WTC11 (cell line): ENCODE measurements at regions not wholly inside any gene's neighbourhood (a gene's known extent, or its start where the extent isn't known, plus 50 kb on each side); places are given as distances from the start of the nearest gene placed in this dataset.

Source experiments
- ARID4B ChIP-seq: sonication (generic); formaldehyde crosslinking; IDR thresholded peaks from 2 replicates; pipeline ENCODE4 v1.8.0; 2023; ENCODE audit warnings: missing genetic modification reagents, mild to moderate bottlenecking, borderline replicate concordance
- CTCF ChIP-seq: fragments of 200-600 bp; IDR thresholded peaks from 2 replicates; pipeline ENCODE4 v1.8.0; 2022; ENCODE audit warnings: antibody characterized with exemption
- FOXK1 ChIP-seq: sonication (generic); formaldehyde crosslinking; IDR thresholded peaks from 2 replicates; pipeline ENCODE4 v1.8.0; 2022; ENCODE audit warnings: mild to moderate bottlenecking, moderate library complexity, missing genetic modification reagents
- JUN ChIP-seq: sonication (generic); formaldehyde crosslinking; IDR thresholded peaks from 2 replicates; pipeline ENCODE4 v1.8.0; 2023; ENCODE audit warnings: mild to moderate bottlenecking, missing genetic modification reagents
- ZBTB43 ChIP-seq: sonication (generic); formaldehyde crosslinking; IDR thresholded peaks from 2 replicates; pipeline ENCODE4 v1.8.1; 2023; ENCODE audit warnings: mild to moderate bottlenecking, missing genetic modification reagents

GRCh38 chr6:9208966-9209365 is 773.6 kb upstream of the SLC35B3 start:
- no peak for TF ChIP-seq CTCF
- TF ChIP-seq JUN (CRISPR knock-in tag), result no peak
- no peak for TF ChIP-seq ARID4B (CRISPR knock-in tag)
- no peak for TF ChIP-seq ZBTB43 (CRISPR knock-in tag)
- no peak for TF ChIP-seq FOXK1
